Islet of Langerhans (tissue), 1 donor: ENCODE measurements at regions not wholly inside any gene's neighbourhood (a gene's known extent, or its start where the extent isn't known, plus 50 kb on each side); places are given as distances from the start of the nearest gene placed in this dataset.
A peak's percentile ranks its signal among the peaks of the same experiment; 100 is the strongest.
"Not testable (repeated sequence)": the region's sequence is repeated elsewhere in the genome, so short reads cannot be mapped to it uniquely, and the experiment has no call there.

Source experiments
- FAIRE-seq: peaks from one replicate; lab custom pipeline; 2011; peaks lifted over from hg19 to GRCh38; lab: Jason Lieb, UNC

GRCh38 chr9:26667882-26668281, 224.7 kb downstream of the CAAP1 start:
- FAIRE-seq: no peak

GRCh38 chr9:26665666-26666065, 226.9 kb downstream of the CAAP1 start:
- FAIRE-seq: no peak

GRCh38 chr9:26664087-26664773, 228.4 kb downstream of the CAAP1 start:
- FAIRE-seq: not testable (repeated sequence)

- no peak for FAIRE-seq
Measured at GRCh38 chr9:26662476-26662875, 230.1 kb downstream of the CAAP1 start.

GRCh38 chr9:26658476-26658875, 234.1 kb downstream of the CAAP1 start:
- no peak for FAIRE-seq

- no peak for FAIRE-seq
Measured at GRCh38 chr9:26657958-26658357, 234.6 kb downstream of the CAAP1 start.

- FAIRE-seq: peak; percentile 30
Measured at GRCh38 chr9:26656003-26656870, 236.4 kb downstream of the CAAP1 start.

GRCh38 chr9:26655166-26655565, 237.4 kb downstream of the CAAP1 start:
- no peak for FAIRE-seq

- FAIRE-seq: no peak
Measured at GRCh38 chr9:26650325-26650724, 242.3 kb downstream of the CAAP1 start.

- FAIRE-seq: no peak
Measured at GRCh38 chr9:26643826-26644225, 248.8 kb downstream of the CAAP1 start.

- FAIRE-seq: no peak
Measured at GRCh38 chr9:26639761-26640160, 252.8 kb downstream of the CAAP1 start.

- FAIRE-seq: no peak
Measured at GRCh38 chr9:26637101-26637500, 255.5 kb downstream of the CAAP1 start.

- not testable (repeated sequence) for FAIRE-seq
Measured at GRCh38 chr9:26613851-26614350, 278.7 kb downstream of the CAAP1 start.

GRCh38 chr9:26612211-26612610, 280.4 kb downstream of the CAAP1 start:
- no peak for FAIRE-seq

- no peak for FAIRE-seq
Measured at GRCh38 chr9:26606756-26607155, 285.8 kb downstream of the CAAP1 start.

- no peak for FAIRE-seq
Measured at GRCh38 chr9:26605367-26605766, 287.2 kb downstream of the CAAP1 start.

GRCh38 chr9:26604076-26604662, 288.4 kb downstream of the CAAP1 start:
- no peak for FAIRE-seq

- FAIRE-seq: no peak
Measured at GRCh38 chr9:26603617-26604016, 289.0 kb downstream of the CAAP1 start.

- FAIRE-seq: no peak
Measured at GRCh38 chr9:26597542-26598149, 295.0 kb downstream of the CAAP1 start.

- FAIRE-seq: no peak
Measured at GRCh38 chr9:26579056-26579455, 313.5 kb downstream of the CAAP1 start.

GRCh38 chr9:26574898-26575440, 317.6 kb downstream of the CAAP1 start:
- no peak for FAIRE-seq

GRCh38 chr9:26574256-26574655, 318.3 kb downstream of the CAAP1 start:
- no peak for FAIRE-seq
